TTC549 (cell line): ENCODE measurements at regions not wholly inside any gene's neighbourhood (a gene's known extent, or its start where the extent isn't known, plus 50 kb on each side); places are given as distances from the start of the nearest gene placed in this dataset.
"Not testable (repeated sequence)": the region's sequence is repeated elsewhere in the genome, so short reads cannot be mapped to it uniquely, and the experiment has no call there.

Experiments used
- FAIRE-seq: peaks from 2 replicates; lab custom pipeline; 2012; peaks lifted over from hg19 to GRCh38; lab: Jason Lieb, UNC

GRCh38 chr4:141534985-141535384 lies 101.4 kb upstream of the IL15 start:
- FAIRE-seq: no peak

GRCh38 chr4:141538001-141538400 lies 98.4 kb upstream of the IL15 start:
- FAIRE-seq: no peak

- no peak for FAIRE-seq
Observed at GRCh38 chr4:141540643-141541042, 95.7 kb upstream of the IL15 start.

- no peak for FAIRE-seq
Observed at GRCh38 chr4:141541851-141542250, 94.5 kb upstream of the IL15 start.

GRCh38 chr4:141543176-141543575 lies 93.2 kb upstream of the IL15 start:
- no peak for FAIRE-seq

GRCh38 chr4:141543706-141544105 lies 92.7 kb upstream of the IL15 start:
- no peak for FAIRE-seq

- FAIRE-seq: no peak
Observed at GRCh38 chr4:141548791-141549190, 87.6 kb upstream of the IL15 start.

GRCh38 chr4:141560056-141560455 lies 76.3 kb upstream of the IL15 start:
- no peak for FAIRE-seq

GRCh38 chr4:141562649-141563048 lies 73.7 kb upstream of the IL15 start:
- FAIRE-seq: no peak

GRCh38 chr4:141563723-141564122 lies 72.7 kb upstream of the IL15 start:
- FAIRE-seq: no peak

- FAIRE-seq: not testable (repeated sequence)
Observed at GRCh38 chr4:141564961-141565360, 71.4 kb upstream of the IL15 start.

GRCh38 chr4:141565379-141566089 lies 70.8 kb upstream of the IL15 start:
- FAIRE-seq: no peak

- FAIRE-seq: no peak
Observed at GRCh38 chr4:141567326-141567915, 69.0 kb upstream of the IL15 start.

- no peak for FAIRE-seq
Observed at GRCh38 chr4:141569141-141569540, 67.2 kb upstream of the IL15 start.

GRCh38 chr4:141570290-141570689 lies 66.1 kb upstream of the IL15 start:
- no peak for FAIRE-seq

- FAIRE-seq: no peak
Observed at GRCh38 chr4:141571362-141571761, 65.0 kb upstream of the IL15 start.

GRCh38 chr4:141571793-141572192 lies 64.6 kb upstream of the IL15 start:
- no peak for FAIRE-seq

- no peak for FAIRE-seq
Observed at GRCh38 chr4:141573678-141574077, 62.7 kb upstream of the IL15 start.

- FAIRE-seq: no peak
Observed at GRCh38 chr4:141575884-141576283, 60.5 kb upstream of the IL15 start.

GRCh38 chr4:141576585-141577110 lies 59.7 kb upstream of the IL15 start:
- no peak for FAIRE-seq

- FAIRE-seq: no peak
Observed at GRCh38 chr4:141578451-141578850, 57.9 kb upstream of the IL15 start.

GRCh38 chr4:141580523-141580922 lies 55.9 kb upstream of the IL15 start:
- no peak for FAIRE-seq
